Smooth muscle cell (in vitro differentiated cells): ENCODE measurements at regions not wholly inside any gene's neighbourhood (a gene's known extent, or its start where the extent isn't known, plus 50 kb on each side); places are given as distances from the start of the nearest gene placed in this dataset.

Experiments used
- DNase-seq: peaks from one replicate; lab custom pipeline; 2025; ENCODE audit not compliant: unreplicated experiment; lab: John Stamatoyannopoulos, UW
- H2AFZ ChIP-seq: fragments of 200-600 bp; sonication (generic); 2 replicates; pipeline ENCODE4 v1.6.0; 2016; ENCODE audit warnings: antibody characterized with exemption, low read depth, mild to moderate bottlenecking
- H3F3A ChIP-seq: fragments of 200-600 bp; sonication (generic); 2 replicates; pipeline ENCODE4 v1.6.0; 2017; ENCODE audit warnings: antibody characterized with exemption, low read depth
- H3K27ac ChIP-seq: fragments of 200-600 bp; sonication (generic); 2 replicates; pipeline ENCODE4 v1.5.1; 2016; ENCODE audit warnings: low read depth, mild to moderate bottlenecking
- H3K27me3 ChIP-seq: fragments of 200-600 bp; sonication (generic); 2 replicates; pipeline ENCODE4 v1.6.1; 2016; ENCODE audit warnings: low read depth, mild to moderate bottlenecking
- H3K36me3 ChIP-seq: fragments of 200-600 bp; sonication (generic); 2 replicates; pipeline ENCODE4 v1.5.1; 2016; ENCODE audit warnings: low read depth
- H3K4me1 ChIP-seq: fragments of 200-600 bp; sonication (generic); 2 replicates; pipeline ENCODE4 v1.5.1; 2016; ENCODE audit warnings: low read depth
- H3K4me2 ChIP-seq: fragments of 200-600 bp; sonication (generic); 2 replicates; pipeline ENCODE4 v1.6.0; 2016; ENCODE audit warnings: mild to moderate bottlenecking
- H3K4me3 ChIP-seq: fragments of 200-600 bp; sonication (generic); 2 replicates; pipeline ENCODE4 v1.5.1; 2016; ENCODE audit warnings: mild to moderate bottlenecking
- H3K79me2 ChIP-seq: fragments of 200-600 bp; sonication (generic); 2 replicates; pipeline ENCODE4 v1.6.0; 2016; ENCODE audit warnings: low read depth, mild to moderate bottlenecking
- H3K9ac ChIP-seq: fragments of 200-600 bp; sonication (generic); 2 replicates; pipeline ENCODE4 v1.6.0; 2016; ENCODE audit warnings: low read depth
- H3K9me3 ChIP-seq: fragments of 200-600 bp; sonication (generic); replicated peaks from 2 replicates; pipeline ENCODE4 v1.5.1; 2016; ENCODE audit warnings: low read depth
- H4K20me1 ChIP-seq: fragments of 200-600 bp; sonication (generic); 2 replicates; pipeline ENCODE4 v1.6.0; 2016; ENCODE audit warnings: low read depth
- CTCF ChIP-seq: fragments of 200-600 bp; sonication (generic); IDR thresholded peaks from 2 replicates; pipeline ENCODE4 v1.5.1; 2017; ENCODE audit warnings: borderline replicate concordance, mild to moderate bottlenecking, antibody characterized with exemption; ENCODE audit not compliant: insufficient read depth, poor library complexity, severe bottlenecking
- WGBS: methylation state at CpG from one replicate; pipeline ENCODE4 v1.1.7; 2016; ENCODE audit warnings: low lambda C conversion rate; 5-methylcytosine and 5-hydroxymethylcytosine counted together

- H3K9ac ChIP-seq: no peak overlapping the region
- H4K20me1 ChIP-seq: no peaks in the 10 kb centered on the region
- no peaks in the 10 kb centered on the region for H3K9me3 ChIP-seq
- H3K4me2 ChIP-seq: no peak overlapping the region
- WGBS: 85% methylated on average over 2 of the region's 2 CpGs
- H3K36me3 ChIP-seq: no peaks in the 10 kb centered on the region
- H3F3A ChIP-seq: no peaks in the 10 kb centered on the region
- H3K4me1 ChIP-seq: no peaks in the 10 kb centered on the region
- no peak overlapping the region for H2AFZ ChIP-seq
- no peaks in the 10 kb centered on the region for H3K79me2 ChIP-seq
- TF ChIP-seq CTCF: no peak
- H3K4me3 ChIP-seq: no peak overlapping the region
- DNase-seq: no peak
- H3K27ac ChIP-seq: no peak overlapping the region
- H3K27me3 ChIP-seq: peaks cover 7% of the 10 kb centered on the region
These were observed 260.5 kb upstream of the IGF1R start for GRCh38 chr15:98387866-98388265.

GRCh38 chr15:98390946-98391530 lies 257.3 kb upstream of the IGF1R start:
- no peaks in the 10 kb centered on the region for H3K79me2 ChIP-seq
- no peaks in the 10 kb centered on the region for H3K4me1 ChIP-seq
- no peak overlapping the region for H3K27ac ChIP-seq
- TF ChIP-seq CTCF: no peak
- H3K36me3 ChIP-seq: no peaks in the 10 kb centered on the region
- peaks cover 21% of the 10 kb centered on the region for H3K27me3 ChIP-seq
- H3K9me3 ChIP-seq: no peaks in the 10 kb centered on the region
- H3K4me3 ChIP-seq: no peak overlapping the region
- no peaks in the 10 kb centered on the region for H4K20me1 ChIP-seq
- no peak overlapping the region for H3K9ac ChIP-seq
- no peak for DNase-seq
- H2AFZ ChIP-seq: no peak overlapping the region
- H3K4me2 ChIP-seq: no peak overlapping the region
- no peaks in the 10 kb centered on the region for H3F3A ChIP-seq
- 94% methylated on average over 7 of the region's 7 CpGs for WGBS

GRCh38 chr15:98391568-98391967 lies 256.8 kb upstream of the IGF1R start:
- 81% methylated on average over 7 of the region's 7 CpGs for WGBS
- Histone ChIP-seq H4K20me1 (no peaks in the 10 kb centered on the region), H3K4me3 (no peak overlapping the region), H3K36me3 (no peaks in the 10 kb centered on the region), H3K9ac (no peak overlapping the region), H3F3A (no peaks in the 10 kb centered on the region), H3K27me3 (peaks cover 26% of the 10 kb centered on the region), H2AFZ (no peak overlapping the region), H3K4me2 (no peak overlapping the region), H3K9me3 (no peaks in the 10 kb centered on the region), H3K4me1 (no peaks in the 10 kb centered on the region), H3K79me2 (no peaks in the 10 kb centered on the region), H3K27ac (no peak overlapping the region)
- no peak for TF ChIP-seq CTCF
- DNase-seq: no peak

GRCh38 chr15:98393471-98393870 lies 254.9 kb upstream of the IGF1R start:
- no peak for TF ChIP-seq CTCF
- no peak for DNase-seq
- no peak overlapping the region for H3K9ac ChIP-seq
- no peaks in the 10 kb centered on the region for H3K4me1 ChIP-seq
- H3K4me3 ChIP-seq: no peak overlapping the region
- no peaks in the 10 kb centered on the region for H3K79me2 ChIP-seq
- H3K27ac ChIP-seq: no peak overlapping the region
- no peaks in the 10 kb centered on the region for H4K20me1 ChIP-seq
- H3K4me2 ChIP-seq: no peak overlapping the region
- H3K9me3 ChIP-seq: no peaks in the 10 kb centered on the region
- H3F3A ChIP-seq: no peaks in the 10 kb centered on the region
- no peaks in the 10 kb centered on the region for H3K36me3 ChIP-seq
- 82% methylated on average over 9 of the region's 9 CpGs for WGBS
- no peak overlapping the region for H2AFZ ChIP-seq
- H3K27me3 ChIP-seq: peaks cover 28% of the 10 kb centered on the region
